Muscle of leg (tissue), 3 donors: ENCODE measurements at regions not wholly inside any gene's neighbourhood (a gene's known extent, or its start where the extent isn't known, plus 50 kb on each side); places are given as distances from the start of the nearest gene placed in this dataset.

Source experiments
- DNase-seq: peaks from one replicate; pipeline ENCODE4 v3.0.0; 2013
- H3K27ac ChIP-seq: one replicate; pipeline ENCODE4 v1.5.1; 2013; ENCODE audit warnings: mild to moderate bottlenecking, low read length, control low read depth
- H3K27me3 ChIP-seq: one replicate; pipeline ENCODE4 v1.6.1; 2013; ENCODE audit warnings: low read length; ENCODE audit not compliant: control insufficient read depth, insufficient read depth
- H3K36me3 ChIP-seq: one replicate; pipeline ENCODE4 v1.6.1; 2013; ENCODE audit warnings: low read length; ENCODE audit not compliant: control insufficient read depth, insufficient read depth
- H3K4me1 ChIP-seq: one replicate; pipeline ENCODE4 v1.6.1; 2013; ENCODE audit warnings: low read length; ENCODE audit not compliant: control insufficient read depth, insufficient read depth
- H3K4me3 ChIP-seq: one replicate; pipeline ENCODE4 v1.5.1; 2013; ENCODE audit warnings: low read length, control low read depth
- H3K9me3 ChIP-seq: replicated peaks from 2 replicates; pipeline ENCODE4 v1.6.1; 2013; ENCODE audit warnings: low read depth, low read length; ENCODE audit not compliant: control insufficient read depth
- WGBS: methylation state at CpG from one replicate; pipeline ENCODE4 v1.1.5; 2013; ENCODE audit warnings: missing lambda C conversion rate; ENCODE audit not compliant: insufficient coverage; 5-methylcytosine and 5-hydroxymethylcytosine counted together

DNA sequence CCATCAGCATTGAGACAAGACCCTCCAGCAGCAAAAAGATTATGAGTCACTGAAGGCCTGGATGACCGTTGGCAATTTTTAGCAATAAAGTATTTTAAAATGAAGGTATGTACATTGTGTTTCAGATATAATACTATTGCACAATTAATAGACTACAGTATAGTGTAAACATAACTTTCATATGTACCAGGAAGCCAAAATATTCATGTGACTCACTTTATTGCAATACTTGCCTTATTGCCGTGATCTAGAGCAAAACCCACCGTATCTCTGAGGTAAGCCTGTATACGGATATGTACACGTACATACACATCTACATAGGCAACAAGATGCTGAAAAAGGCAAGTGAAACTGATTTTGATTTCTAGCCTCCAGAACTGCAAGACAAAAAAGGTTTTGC lies 103.3 kb downstream of the EDNRB start:
- Histone ChIP-seq H3K36me3 (no peaks in the 10 kb centered on the region), H3K4me1 (no peaks in the 10 kb centered on the region), H3K27ac (no peak overlapping the region), H3K4me3 (no peak overlapping the region), H3K9me3 (no peaks in the 10 kb centered on the region), H3K27me3 (no peaks in the 10 kb centered on the region)
- WGBS = 100% methylated on average over 4 of the region's 5 CpGs
- no peak for DNase-seq
